CD8-positive, alpha-beta memory T cell (primary cell): ENCODE measurements at regions not wholly inside any gene's neighbourhood (a gene's known extent, or its start where the extent isn't known, plus 50 kb on each side); places are given as distances from the start of the nearest gene placed in this dataset.

Source experiments
- CTCF ChIA-PET: fragments of 350-600 bp; sonication (Branson Sonifier 250); formaldehyde crosslinking; loops from one replicate; lab custom pipeline; 2021; ENCODE audit warnings: antibody characterized with exemption; lab: Charles Lee
- POLR2A ChIA-PET: fragments of 350-600 bp; sonication (Branson Sonifier 250); formaldehyde crosslinking; loops from one replicate; lab custom pipeline; 2021; ENCODE audit warnings: antibody characterized with exemption; lab: Charles Lee
- DNase-seq, 5 donors: peaks; one replicate each; pipeline versions ENCODE4 v3.0.0 to v3.0.0-alpha.2; 2020 to 2022; ENCODE audit warnings: mixed read lengths in 1 of 5
- H3K27ac ChIP-seq: one replicate; pipeline ENCODE4 v1.7.0; 2013; ENCODE audit warnings: low read depth, mild to moderate bottlenecking, low read length, moderate library complexity
- H3K27me3 ChIP-seq: 2 replicates; pipeline ENCODE4 v1.7.0; 2013; ENCODE audit warnings: low read length, mild to moderate bottlenecking; ENCODE audit not compliant: insufficient read depth, poor library complexity, severe bottlenecking
- H3K36me3 ChIP-seq: 2 replicates; pipeline ENCODE4 v1.7.0; 2013; ENCODE audit warnings: mild to moderate bottlenecking, low read length, moderate library complexity; ENCODE audit not compliant: insufficient read depth
- H3K4me1 ChIP-seq: 2 replicates; pipeline ENCODE4 v1.7.0; 2013; ENCODE audit warnings: mild to moderate bottlenecking, low read length, moderate library complexity; ENCODE audit not compliant: insufficient read depth
- H3K4me3 ChIP-seq: 2 replicates; pipeline ENCODE4 v1.7.0; 2013; ENCODE audit warnings: mild to moderate bottlenecking, low read length
- H3K9me3 ChIP-seq: 2 replicates; pipeline ENCODE4 v1.7.0; 2013; ENCODE audit warnings: mild to moderate bottlenecking, low read length
- H3K27ac Mint-ChIP-seq, 8 donors: one replicate each; pipeline ENCODE4 v1.8.0; 2020 to 2021; ENCODE audit warnings: mixed read lengths in 8 of 8, mild to moderate bottlenecking in 6 of 8, inconsistent platforms in 3 of 8, moderate library complexity in 3 of 8
- H3K27me3 Mint-ChIP-seq, 2 donors: one replicate each; pipeline ENCODE4 v1.8.0; 2020 to 2021; ENCODE audit warnings: mixed read lengths in 2 of 2, mild to moderate bottlenecking in 1 of 2, moderate library complexity in 1 of 2
- H3K36me3 Mint-ChIP-seq, 3 donors: one replicate each; pipeline ENCODE4 v1.8.0; 2020 to 2021; ENCODE audit warnings: mixed read lengths in 3 of 3, inconsistent platforms in 1 of 3, mild to moderate bottlenecking in 1 of 3
- H3K4me1 Mint-ChIP-seq, 3 donors: one replicate each; pipeline ENCODE4 v1.8.0; 2020 to 2021; ENCODE audit warnings: mixed read lengths in 3 of 3, inconsistent platforms in 1 of 3, mild to moderate bottlenecking in 1 of 3
- H3K4me3 Mint-ChIP-seq, 7 donors: one replicate each; pipeline ENCODE4 v1.8.0; 2020 to 2021; ENCODE audit warnings: mixed read lengths in 7 of 7, mild to moderate bottlenecking in 6 of 7, moderate library complexity in 4 of 7, inconsistent platforms in 2 of 7
- H3K9me3 Mint-ChIP-seq, 5 donors: one replicate each; pipeline ENCODE4 v1.8.0; 2020 to 2022; ENCODE audit warnings: mixed read lengths in 5 of 5, mild to moderate bottlenecking in 3 of 5, moderate library complexity in 2 of 5, inconsistent platforms in 1 of 5

GRCh38 chr3:27889745-27890144 lies 167.6 kb upstream of the EOMES start:
- Histone ChIP-seq H3K27me3 (no peaks in the 10 kb centered on the region), H3K4me3 (no peak overlapping the region), H3K4me1 (peaks cover under 1% of the 10 kb centered on the region), H3K36me3 (no peaks in the 10 kb centered on the region), H3K27ac (no peak overlapping the region), H3K9me3 (no peaks in the 10 kb centered on the region)
- peaks cover 15 to 29% (median 18%) of the 10 kb centered on the region in 5 donors for H3K9me3 Mint-ChIP-seq
- H3K36me3 Mint-ChIP-seq: peaks cover 2 to 31% (median 8%) of the 10 kb centered on the region in 3 donors
- H3K4me1 Mint-ChIP-seq: peaks cover 11 to 26% (median 12%) of the 10 kb centered on the region in 3 donors
- POLR2A ChIA-PET: no interaction called here
- DNase-seq: no peak
- no peak overlapping the region for H3K4me3 Mint-ChIP-seq
- CTCF ChIA-PET: interaction anchor here (1.6 to 1.9 kb wide), 2 partner anchors 168 to 178 kb away, joined by 3 to 4 read pairs; partner anchors contain the start of gene EOMES
- no peaks in the 10 kb centered on the region for H3K27me3 Mint-ChIP-seq
- no peak overlapping the region for H3K27ac Mint-ChIP-seq

GRCh38 chr3:27900316-27900715 lies 178.2 kb upstream of the EOMES start:
- peak overlapping the region; percentile 35 to 87 (median 66) for H3K27ac Mint-ChIP-seq
- Histone ChIP-seq H3K27ac (no peak overlapping the region), H3K27me3 (no peaks in the 10 kb centered on the region), H3K4me1 (peaks cover 38% of the 10 kb centered on the region), H3K4me3 (no peak overlapping the region), H3K36me3 (no peaks in the 10 kb centered on the region), H3K9me3 (no peaks in the 10 kb centered on the region)
- H3K9me3 Mint-ChIP-seq: peaks cover 0 to 2% (median under 1%) of the 10 kb centered on the region in 5 donors
- H3K27me3 Mint-ChIP-seq: no peaks in the 10 kb centered on the region
- H3K4me3 Mint-ChIP-seq: peak overlapping the region in 6 of 7 donors; percentile 4 to 68 (median 34)
- peaks cover 0 to 10% (median 0%) of the 10 kb centered on the region in 3 donors for H3K36me3 Mint-ChIP-seq
- H3K4me1 Mint-ChIP-seq: peaks cover 61 to 76% (median 72%) of the 10 kb centered on the region in 3 donors
- ChIA-PET CTCF (no interaction called here), POLR2A (no interaction called here)
- peak in 3 of 5 donors; percentile 18 to 68 (median 61) for DNase-seq

GRCh38 chr3:27903446-27903845 lies 181.3 kb upstream of the EOMES start:
- no peak overlapping the region for H3K27ac ChIP-seq
- Mint-ChIP-seq H3K27me3 (no peaks in the 10 kb centered on the region), H3K27ac (peak overlapping the region; percentile 40 to 91 (median 86)), H3K9me3 (no peaks in the 10 kb centered on the region), H3K36me3 (peaks cover 0 to 3% (median 0%) of the 10 kb centered on the region in 3 donors), H3K4me1 (peaks cover 68 to 82% (median 77%) of the 10 kb centered on the region in 3 donors), H3K4me3 (peak overlapping the region in 6 of 7 donors; percentile 64 to 80 (median 74))
- CTCF ChIA-PET: no interaction called here
- H3K9me3 ChIP-seq: no peaks in the 10 kb centered on the region
- no peaks in the 10 kb centered on the region for H3K36me3 ChIP-seq
- peak in 2 of 5 donors; percentile 18 to 20 for DNase-seq
- POLR2A ChIA-PET: interaction anchor here (0.5 kb wide), 1 partner anchor 13 kb away, joined by 7 read pairs; no protein-coding TSS in a partner anchor
- no peaks in the 10 kb centered on the region for H3K27me3 ChIP-seq
- peaks cover 50% of the 10 kb centered on the region for H3K4me1 ChIP-seq
- no peak overlapping the region for H3K4me3 ChIP-seq

GRCh38 chr3:27905625-27906024 lies 183.5 kb upstream of the EOMES start:
- Histone ChIP-seq H3K4me3 (no peak overlapping the region), H3K4me1 (peaks cover 43% of the 10 kb centered on the region), H3K27me3 (no peaks in the 10 kb centered on the region), H3K27ac (no peak overlapping the region), H3K9me3 (no peaks in the 10 kb centered on the region), H3K36me3 (no peaks in the 10 kb centered on the region)
- H3K27ac Mint-ChIP-seq: peak overlapping the region in 6 of 8 donors; percentile 10 to 70 (median 52)
- peak in 4 of 5 donors; percentile 20 to 78 (median 46) for DNase-seq
- no peaks in the 10 kb centered on the region for H3K9me3 Mint-ChIP-seq
- ChIA-PET CTCF (interaction anchor here (1.0 to 3.0 kb wide), 6 partner anchors 16 to 193 kb away, joined by 3 to 11 read pairs (median 4); partner anchors contain the start of gene EOMES), POLR2A (interaction anchor here (0.6 to 0.7 kb wide), 5 partner anchors 59 to 383 kb away, joined by 3 to 4 read pairs (median 3); no protein-coding TSS in a partner anchor)
- H3K27me3 Mint-ChIP-seq: no peaks in the 10 kb centered on the region
- peak overlapping the region in 4 of 7 donors; percentile 15 to 61 (median 37) for H3K4me3 Mint-ChIP-seq
- peaks cover 0 to 3% (median 0%) of the 10 kb centered on the region in 3 donors for H3K36me3 Mint-ChIP-seq
- peaks cover 50 to 61% (median 60%) of the 10 kb centered on the region in 3 donors for H3K4me1 Mint-ChIP-seq

- POLR2A ChIA-PET: no interaction called here
- CTCF ChIA-PET: interaction anchor here (3.0 kb wide), 1 partner anchor 195 kb away, joined by 11 read pairs; no protein-coding TSS in a partner anchor
- no peaks in the 10 kb centered on the region for H3K36me3 ChIP-seq
- H3K4me1 ChIP-seq: peaks cover 40% of the 10 kb centered on the region
- Mint-ChIP-seq H3K27me3 (no peaks in the 10 kb centered on the region), H3K36me3 (peaks cover 0 to 3% (median 0%) of the 10 kb centered on the region in 3 donors), H3K9me3 (no peaks in the 10 kb centered on the region), H3K4me3 (no peak overlapping the region), H3K4me1 (peaks cover 40 to 51% (median 45%) of the 10 kb centered on the region in 3 donors), H3K27ac (no peak overlapping the region)
- H3K4me3 ChIP-seq: no peak overlapping the region
- H3K27me3 ChIP-seq: no peaks in the 10 kb centered on the region
- DNase-seq: no peak
- H3K9me3 ChIP-seq: no peaks in the 10 kb centered on the region
- H3K27ac ChIP-seq: no peak overlapping the region
These were observed 185.0 kb upstream of the EOMES start for GRCh38 chr3:27907148-27907547.

- H3K27ac Mint-ChIP-seq: no peak overlapping the region
- peaks cover 0 to 3% (median 0%) of the 10 kb centered on the region in 3 donors for H3K36me3 Mint-ChIP-seq
- H3K4me3 ChIP-seq: no peak overlapping the region
- H3K4me1 ChIP-seq: peaks cover 36% of the 10 kb centered on the region
- no peak overlapping the region for H3K27ac ChIP-seq
- ChIA-PET POLR2A (no interaction called here), CTCF (interaction anchor here (1.3 kb wide), 1 partner anchor 196 kb away, joined by 3 read pairs; no protein-coding TSS in a partner anchor)
- H3K36me3 ChIP-seq: no peaks in the 10 kb centered on the region
- no peak overlapping the region for H3K4me3 Mint-ChIP-seq
- no peak for DNase-seq
- peaks cover 37 to 45% (median 41%) of the 10 kb centered on the region in 3 donors for H3K4me1 Mint-ChIP-seq
- H3K9me3 ChIP-seq: no peaks in the 10 kb centered on the region
- no peaks in the 10 kb centered on the region for H3K27me3 ChIP-seq
- H3K9me3 Mint-ChIP-seq: no peaks in the 10 kb centered on the region
- no peaks in the 10 kb centered on the region for H3K27me3 Mint-ChIP-seq
These were observed 185.8 kb upstream of the EOMES start for GRCh38 chr3:27907929-27908328.

- H3K27ac ChIP-seq: no peak overlapping the region
- CTCF ChIA-PET: no interaction called here
- Mint-ChIP-seq H3K27ac (no peak overlapping the region), H3K4me3 (no peak overlapping the region), H3K36me3 (no peaks in the 10 kb centered on the region), H3K9me3 (no peaks in the 10 kb centered on the region), H3K27me3 (no peaks in the 10 kb centered on the region), H3K4me1 (peaks cover 15 to 27% (median 27%) of the 10 kb centered on the region in 3 donors)
- H3K4me1 ChIP-seq: peaks cover 11% of the 10 kb centered on the region
- POLR2A ChIA-PET: no interaction called here
- no peaks in the 10 kb centered on the region for H3K27me3 ChIP-seq
- no peak for DNase-seq
- no peaks in the 10 kb centered on the region for H3K9me3 ChIP-seq
- no peak overlapping the region for H3K4me3 ChIP-seq
- H3K36me3 ChIP-seq: no peaks in the 10 kb centered on the region
These were observed 188.3 kb upstream of the EOMES start for GRCh38 chr3:27910456-27910855.

GRCh38 chr3:27914199-27914598 lies 192.1 kb upstream of the EOMES start:
- Mint-ChIP-seq H3K36me3 (no peaks in the 10 kb centered on the region), H3K4me1 (peaks cover 3 to 15% (median 11%) of the 10 kb centered on the region in 3 donors), H3K4me3 (peak overlapping the region in 4 of 7 donors; percentile 24 to 42 (median 41)), H3K27me3 (no peaks in the 10 kb centered on the region), H3K9me3 (no peaks in the 10 kb centered on the region), H3K27ac (peak overlapping the region in 2 of 8 donors; percentile 17 to 48)
- Histone ChIP-seq H3K4me3 (no peak overlapping the region), H3K36me3 (no peaks in the 10 kb centered on the region), H3K4me1 (no peaks in the 10 kb centered on the region), H3K27ac (no peak overlapping the region), H3K9me3 (no peaks in the 10 kb centered on the region), H3K27me3 (no peaks in the 10 kb centered on the region)
- CTCF ChIA-PET: interaction anchor here (0.6 to 1.3 kb wide), 2 partner anchors 98 to 413 kb away, joined by 3 read pairs; no protein-coding TSS in a partner anchor
- no peak for DNase-seq
- POLR2A ChIA-PET: no interaction called here
